ENCODE measurements at regions not wholly inside any gene's neighbourhood (a gene's known extent, or its start where the extent isn't known, plus 50 kb on each side); places are given as distances from the start of the nearest gene placed in this dataset.

DNA sequence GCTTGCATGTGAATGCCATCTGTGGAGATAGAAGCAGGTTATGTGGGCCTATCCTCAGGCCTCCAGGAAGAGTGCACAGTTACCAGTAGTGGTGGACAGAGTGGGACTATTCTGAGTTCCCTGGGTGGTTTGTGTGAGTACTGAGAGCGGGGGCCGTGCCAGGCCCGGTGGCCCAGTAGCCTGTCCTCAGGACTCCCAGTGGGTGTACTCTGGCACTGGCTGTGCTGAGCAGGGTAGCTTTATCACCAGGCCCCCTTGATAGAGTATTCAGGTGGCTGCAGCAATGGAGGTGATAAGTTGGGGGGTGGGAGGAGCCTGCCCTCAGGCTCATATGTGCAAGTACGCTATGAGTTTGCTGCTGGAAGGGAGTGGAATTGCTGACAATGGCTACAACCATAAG lies 979.0 kb upstream of the PIK3C3 start:
- H3K9me2 ChIP-seq (replicated peaks; ENCODE audit: insufficient read depth, low read length): no peaks in the 10 kb centered on the region
- no peaks in the 10 kb centered on the region for H3K4me1 ChIP-seq (ENCODE audit: low read length)
- no peak overlapping the region for H3K4me3 ChIP-seq (ENCODE audit: low read length)
- H3K9me3 ChIP-seq (ENCODE audit: low read length): no peaks in the 10 kb centered on the region
- no peak for DNase-seq
- no peak overlapping the region for H2AFZ ChIP-seq (ENCODE audit: low read length)
- H3K9ac ChIP-seq (ENCODE audit: low read length): no peak overlapping the region
- no peaks in the 10 kb centered on the region for H4K20me1 ChIP-seq (ENCODE audit: insufficient read depth, low read depth, low read length)
- no peak overlapping the region for H3K4me2 ChIP-seq (ENCODE audit: low read depth, low read length, poor library complexity, severe bottlenecking)
- no peaks in the 10 kb centered on the region for H3K79me2 ChIP-seq (ENCODE audit: low read length)
- no peak overlapping the region for H3K27ac ChIP-seq (ENCODE audit: low read length)
- H3K27me3 ChIP-seq (ENCODE audit: low read length): no peaks in the 10 kb centered on the region
- no peaks in the 10 kb centered on the region for H3K36me3 ChIP-seq (ENCODE audit: insufficient read depth, low read length)

DNA sequence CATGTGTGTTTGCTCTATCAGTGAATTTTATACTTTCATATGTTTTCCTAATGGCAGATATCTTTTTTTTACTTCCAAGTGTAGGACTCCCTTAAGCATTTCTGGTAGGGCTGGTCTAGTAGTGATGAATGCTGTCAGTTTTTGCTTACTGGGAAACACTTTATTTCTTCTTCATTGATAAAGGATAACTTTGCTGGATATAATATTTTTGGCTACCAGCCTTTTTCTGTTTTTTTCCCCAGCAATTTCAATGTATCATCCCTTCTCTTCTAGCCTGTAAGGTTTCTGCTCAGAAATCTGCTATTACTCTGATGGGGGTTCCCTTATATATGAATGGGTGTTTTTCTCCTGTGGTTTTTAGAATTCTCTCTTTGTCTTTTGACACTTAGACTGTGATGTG lies 980.6 kb upstream of the PIK3C3 start:
- no peak overlapping the region for H3K4me2 ChIP-seq (ENCODE audit: low read depth, low read length, poor library complexity, severe bottlenecking)
- no peaks in the 10 kb centered on the region for H3K9me3 ChIP-seq (ENCODE audit: low read length)
- no peak overlapping the region for H3K27ac ChIP-seq (ENCODE audit: low read length)
- H3K4me3 ChIP-seq (ENCODE audit: low read length): no peak overlapping the region
- no peak overlapping the region for H3K9ac ChIP-seq (ENCODE audit: low read length)
- no peak overlapping the region for H2AFZ ChIP-seq (ENCODE audit: low read length)
- DNase-seq: no peak
- no peaks in the 10 kb centered on the region for H3K4me1 ChIP-seq (ENCODE audit: low read length)
- no peaks in the 10 kb centered on the region for H3K9me2 ChIP-seq (replicated peaks; ENCODE audit: insufficient read depth, low read length)
- no peaks in the 10 kb centered on the region for H4K20me1 ChIP-seq (ENCODE audit: insufficient read depth, low read depth, low read length)
- H3K79me2 ChIP-seq (ENCODE audit: low read length): no peaks in the 10 kb centered on the region
- no peaks in the 10 kb centered on the region for H3K27me3 ChIP-seq (ENCODE audit: low read length)
- no peaks in the 10 kb centered on the region for H3K36me3 ChIP-seq (ENCODE audit: insufficient read depth, low read length)

DNA sequence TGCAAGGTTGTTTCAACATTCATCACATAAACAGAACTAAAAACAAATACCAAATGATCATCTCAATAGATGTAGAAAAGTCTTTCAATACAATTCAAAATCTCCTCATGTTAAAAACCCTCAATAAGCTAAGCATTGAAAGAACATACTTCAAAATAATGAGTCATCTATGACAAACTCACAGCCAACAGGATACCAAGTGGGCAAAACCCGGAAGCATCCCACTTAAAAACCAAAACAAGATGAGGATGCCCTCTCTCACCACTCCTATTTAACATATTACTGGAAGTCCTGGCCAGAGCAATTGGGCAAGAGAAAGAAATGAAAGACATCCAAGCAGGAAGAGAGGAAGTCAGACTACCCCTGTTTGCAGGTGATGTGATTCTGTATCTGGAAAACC lies 992.2 kb upstream of the PIK3C3 start:
- H4K20me1 ChIP-seq (ENCODE audit: insufficient read depth, low read depth, low read length): no peaks in the 10 kb centered on the region

DNA sequence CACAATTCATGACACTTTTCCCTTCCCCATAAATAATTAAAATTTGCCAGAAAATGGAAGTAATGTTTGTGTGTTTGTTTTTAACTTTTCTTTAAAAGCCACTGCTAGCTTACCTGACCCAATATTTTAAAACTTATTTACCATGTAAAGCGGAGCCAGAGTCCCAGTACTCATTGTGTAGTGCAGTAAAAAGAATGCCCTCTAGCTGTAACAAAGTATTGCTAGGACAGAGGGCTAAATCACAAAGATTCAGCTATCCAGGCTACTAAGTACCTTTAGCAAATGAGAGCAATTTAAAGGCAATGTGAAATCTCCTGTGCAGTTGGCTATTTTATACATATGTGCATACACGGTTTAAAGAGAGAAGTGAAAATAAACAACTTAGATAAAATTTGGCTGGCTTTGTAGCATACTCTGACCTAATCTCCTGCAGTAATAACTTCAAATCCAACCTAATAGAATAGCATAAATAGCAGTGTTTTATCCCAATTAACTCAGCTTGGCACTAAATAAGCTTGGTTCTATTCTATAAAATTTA lies 997.4 kb upstream of the PIK3C3 start:
- H3K9ac ChIP-seq (ENCODE audit: low read length): no peak overlapping the region
- H3K4me1 ChIP-seq (ENCODE audit: low read length): no peaks in the 10 kb centered on the region
- peak; percentile 40 for DNase-seq
- H4K20me1 ChIP-seq (ENCODE audit: insufficient read depth, low read depth, low read length): no peaks in the 10 kb centered on the region
- no peaks in the 10 kb centered on the region for H3K27me3 ChIP-seq (ENCODE audit: low read length)
- no peak overlapping the region for H3K4me3 ChIP-seq (ENCODE audit: low read length)
- H3K9me3 ChIP-seq (ENCODE audit: low read length): no peaks in the 10 kb centered on the region
- H3K79me2 ChIP-seq (ENCODE audit: low read length): no peaks in the 10 kb centered on the region
- no peak overlapping the region for H3K27ac ChIP-seq (ENCODE audit: low read length)
- H3K4me2 ChIP-seq (ENCODE audit: low read depth, low read length, poor library complexity, severe bottlenecking): no peak overlapping the region
- no peaks in the 10 kb centered on the region for H3K9me2 ChIP-seq (replicated peaks; ENCODE audit: insufficient read depth, low read length)
- H3K36me3 ChIP-seq (ENCODE audit: insufficient read depth, low read length): no peaks in the 10 kb centered on the region
- H2AFZ ChIP-seq (ENCODE audit: low read length): no peak overlapping the region

More for the DNA sequence above, 992.2 kb upstream of the PIK3C3 start:
- Histone ChIP-seq H3K79me2 (ENCODE audit: low read length) (no peaks in the 10 kb centered on the region), H2AFZ (ENCODE audit: low read length) (no peak overlapping the region), H3K36me3 (ENCODE audit: insufficient read depth, low read length) (no peaks in the 10 kb centered on the region), H3K4me3 (ENCODE audit: low read length) (no peak overlapping the region), H3K27ac (ENCODE audit: low read length) (no peak overlapping the region), H3K4me2 (ENCODE audit: low read depth, low read length, poor library complexity, severe bottlenecking) (no peak overlapping the region), H3K9ac (ENCODE audit: low read length) (no peak overlapping the region), H3K9me3 (ENCODE audit: low read length) (no peaks in the 10 kb centered on the region), H3K4me1 (ENCODE audit: low read length) (no peaks in the 10 kb centered on the region), H3K27me3 (ENCODE audit: low read length) (no peaks in the 10 kb centered on the region), H3K9me2 (replicated peaks; ENCODE audit: insufficient read depth, low read length) (no peaks in the 10 kb centered on the region)
- no peak for DNase-seq

DNA sequence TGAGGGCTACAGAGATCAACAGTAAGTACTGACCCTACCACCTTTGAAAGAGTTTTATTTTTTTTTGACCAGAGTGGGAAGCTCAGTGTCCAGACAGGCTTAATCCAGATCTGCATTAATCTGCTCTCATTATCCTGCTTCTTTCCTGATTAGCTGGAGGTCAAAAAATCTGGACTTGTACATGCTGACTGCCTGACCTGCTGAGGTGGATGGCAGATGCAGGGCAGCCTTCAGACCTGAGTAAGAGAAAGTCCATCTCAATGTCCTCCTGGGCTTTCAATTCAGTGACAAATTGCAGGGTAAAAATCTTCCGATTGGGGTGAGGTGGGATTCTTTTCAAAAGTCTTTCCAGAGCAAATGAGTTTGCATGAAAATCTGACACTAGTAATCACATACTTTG lies 998.8 kb upstream of the PIK3C3 start:
- H2AFZ ChIP-seq (ENCODE audit: low read length): no peak overlapping the region
- H3K79me2 ChIP-seq (ENCODE audit: low read length): no peaks in the 10 kb centered on the region
- no peaks in the 10 kb centered on the region for H3K4me1 ChIP-seq (ENCODE audit: low read length)
- H3K27me3 ChIP-seq (ENCODE audit: low read length): no peaks in the 10 kb centered on the region
- no peaks in the 10 kb centered on the region for H3K9me2 ChIP-seq (replicated peaks; ENCODE audit: insufficient read depth, low read length)
- H3K36me3 ChIP-seq (ENCODE audit: insufficient read depth, low read length): no peaks in the 10 kb centered on the region
- no peak overlapping the region for H3K4me3 ChIP-seq (ENCODE audit: low read length)
- no peaks in the 10 kb centered on the region for H3K9me3 ChIP-seq (ENCODE audit: low read length)
- H3K9ac ChIP-seq (ENCODE audit: low read length): no peak overlapping the region
- no peak overlapping the region for H3K27ac ChIP-seq (ENCODE audit: low read length)
- H3K4me2 ChIP-seq (ENCODE audit: low read depth, low read length, poor library complexity, severe bottlenecking): no peak overlapping the region
- no peaks in the 10 kb centered on the region for H4K20me1 ChIP-seq (ENCODE audit: insufficient read depth, low read depth, low read length)
- no peak for DNase-seq

DNA sequence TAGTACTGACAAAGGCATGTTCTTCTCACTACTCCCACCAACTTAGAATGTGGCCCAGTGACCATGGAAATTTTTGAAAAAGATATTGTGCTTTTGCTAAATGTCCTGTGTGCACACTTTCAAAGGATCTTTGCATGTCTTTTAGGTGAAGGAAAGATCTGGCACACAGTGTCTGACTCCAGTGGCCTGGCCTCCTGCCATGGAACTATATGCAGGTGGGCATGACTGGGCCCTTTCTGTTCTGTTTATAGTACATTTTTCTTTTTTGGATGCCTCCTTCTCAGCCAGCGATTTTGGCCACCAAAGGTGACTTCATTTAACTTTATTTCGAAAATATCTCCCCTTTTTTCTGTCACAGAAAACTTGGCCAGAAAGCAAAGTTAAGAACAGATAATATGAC lies 999.7 kb upstream of the PIK3C3 start:
- Histone ChIP-seq H3K4me2 (ENCODE audit: low read depth, low read length, poor library complexity, severe bottlenecking) (no peak overlapping the region), H3K27me3 (ENCODE audit: low read length) (no peaks in the 10 kb centered on the region), H3K36me3 (ENCODE audit: insufficient read depth, low read length) (no peaks in the 10 kb centered on the region), H3K79me2 (ENCODE audit: low read length) (no peaks in the 10 kb centered on the region), H3K4me1 (ENCODE audit: low read length) (0 out of 2 replicates have a peak, but pooled peaks cover under 1% of the 10 kb centered on the region), H4K20me1 (ENCODE audit: insufficient read depth, low read depth, low read length) (no peaks in the 10 kb centered on the region), H3K9ac (ENCODE audit: low read length) (no peak overlapping the region), H3K9me2 (replicated peaks; ENCODE audit: insufficient read depth, low read length) (no peaks in the 10 kb centered on the region), H3K4me3 (ENCODE audit: low read length) (no peak overlapping the region), H2AFZ (ENCODE audit: low read length) (no peak overlapping the region), H3K9me3 (ENCODE audit: low read length) (no peaks in the 10 kb centered on the region), H3K27ac (ENCODE audit: low read length) (no peak overlapping the region)
- no peak for DNase-seq

DNA sequence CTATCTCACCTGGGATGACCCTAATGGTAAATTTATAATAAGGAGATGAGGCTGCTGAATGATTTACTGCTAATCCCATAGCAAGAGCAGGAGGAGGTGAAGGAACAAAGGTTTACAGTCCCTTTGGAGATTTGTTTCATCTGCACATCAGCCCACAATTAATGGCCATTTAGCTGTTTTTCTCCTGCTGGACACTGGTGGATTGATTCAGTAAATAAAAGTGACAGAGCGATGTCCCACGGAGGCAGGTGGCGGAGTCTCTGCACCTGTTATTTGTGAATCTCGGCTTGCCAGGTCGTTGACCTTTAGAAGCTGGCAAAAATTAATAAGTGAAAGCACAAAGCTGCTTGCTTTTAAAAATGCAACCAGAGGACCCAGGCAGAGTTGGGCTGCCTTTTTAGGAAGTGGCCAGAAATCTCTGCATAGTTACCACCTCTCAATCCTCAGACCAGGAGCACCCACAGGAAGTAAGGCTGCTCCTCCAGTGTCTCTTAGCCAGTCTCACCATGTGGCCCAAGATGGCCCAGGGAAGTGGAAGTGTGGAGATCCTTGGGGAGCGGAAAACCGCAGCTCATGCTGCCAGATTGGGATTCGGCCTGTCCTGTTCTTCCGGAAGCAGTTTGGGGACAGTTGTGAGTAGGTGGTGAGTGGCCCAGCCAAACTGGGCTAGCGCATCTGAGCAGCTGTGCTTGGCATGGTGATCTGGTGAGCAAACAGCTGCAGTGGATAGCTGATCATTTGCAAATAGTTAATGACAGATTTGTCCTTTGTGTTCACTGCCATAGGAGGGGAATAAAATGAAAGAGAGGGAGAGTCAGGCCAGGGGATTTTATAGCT lies 1005.7 kb upstream of the PIK3C3 start:
- no peak for DNase-seq
- H3K4me3 ChIP-seq (ENCODE audit: low read length): no peak overlapping the region
- H3K4me1 ChIP-seq (ENCODE audit: low read length): 0 out of 2 replicates have a peak, but pooled peaks cover 2% of the 10 kb centered on the region
- H2AFZ ChIP-seq (ENCODE audit: low read length): no peak overlapping the region
- no peak overlapping the region for H3K4me2 ChIP-seq (ENCODE audit: low read depth, low read length, poor library complexity, severe bottlenecking)
- no peaks in the 10 kb centered on the region for H3K79me2 ChIP-seq (ENCODE audit: low read length)
- no peak overlapping the region for H3K9ac ChIP-seq (ENCODE audit: low read length)
- H4K20me1 ChIP-seq (ENCODE audit: insufficient read depth, low read depth, low read length): no peaks in the 10 kb centered on the region
- H3K9me3 ChIP-seq (ENCODE audit: low read length): no peaks in the 10 kb centered on the region
- H3K9me2 ChIP-seq (replicated peaks; ENCODE audit: insufficient read depth, low read length): no peaks in the 10 kb centered on the region
- H3K27ac ChIP-seq (ENCODE audit: low read length): no peak overlapping the region
- no peaks in the 10 kb centered on the region for H3K27me3 ChIP-seq (ENCODE audit: low read length)
- no peaks in the 10 kb centered on the region for H3K36me3 ChIP-seq (ENCODE audit: insufficient read depth, low read length)

DNA sequence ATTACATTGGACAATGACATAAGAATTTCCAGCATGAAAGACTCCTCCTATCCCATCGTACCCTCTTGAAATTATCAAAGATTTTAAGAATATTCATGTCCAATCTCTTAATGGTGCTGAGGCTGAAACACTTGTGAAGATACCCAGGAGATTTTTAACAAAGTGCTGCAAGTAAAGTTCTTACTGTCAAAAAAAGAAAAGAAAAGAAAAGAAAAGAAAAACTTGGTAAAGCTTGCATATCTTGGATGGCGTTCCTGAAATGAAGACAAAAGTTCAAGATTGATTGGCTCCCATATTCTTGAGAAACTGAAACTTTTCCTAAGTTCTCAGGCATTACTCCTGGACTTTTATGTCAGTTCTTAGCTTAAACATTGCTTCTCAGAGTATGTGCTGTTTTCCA lies 1010.5 kb upstream of the PIK3C3 start:
- H3K9ac ChIP-seq (ENCODE audit: low read length): no peak overlapping the region
- H3K9me3 ChIP-seq (ENCODE audit: low read length): no peaks in the 10 kb centered on the region
- H3K4me1 ChIP-seq (ENCODE audit: low read length): no peaks in the 10 kb centered on the region
- no peak overlapping the region for H3K4me3 ChIP-seq (ENCODE audit: low read length)
- no peak for DNase-seq
- no peaks in the 10 kb centered on the region for H3K27me3 ChIP-seq (ENCODE audit: low read length)
- no peaks in the 10 kb centered on the region for H3K36me3 ChIP-seq (ENCODE audit: insufficient read depth, low read length)
- no peak overlapping the region for H2AFZ ChIP-seq (ENCODE audit: low read length)
- no peaks in the 10 kb centered on the region for H3K9me2 ChIP-seq (replicated peaks; ENCODE audit: insufficient read depth, low read length)
- no peak overlapping the region for H3K27ac ChIP-seq (ENCODE audit: low read length)
- no peak overlapping the region for H3K4me2 ChIP-seq (ENCODE audit: low read depth, low read length, poor library complexity, severe bottlenecking)
- no peaks in the 10 kb centered on the region for H3K79me2 ChIP-seq (ENCODE audit: low read length)
- no peaks in the 10 kb centered on the region for H4K20me1 ChIP-seq (ENCODE audit: insufficient read depth, low read depth, low read length)

Measured in Karpas-422 (cell line).